GM21360 (cell line): ENCODE measurements at regions not wholly inside any gene's neighbourhood (a gene's known extent, or its start where the extent isn't known, plus 50 kb on each side); places are given as distances from the start of the nearest gene placed in this dataset.

Experiments
- ATAC-seq: cut with Tn5 transposase; IDR thresholded peaks from one replicate; pipeline ENCODE4 v1.9.1; 2021; ENCODE audit warnings: mild to moderate bottlenecking, moderate library complexity; ENCODE audit not compliant: unreplicated experiment

DNA sequence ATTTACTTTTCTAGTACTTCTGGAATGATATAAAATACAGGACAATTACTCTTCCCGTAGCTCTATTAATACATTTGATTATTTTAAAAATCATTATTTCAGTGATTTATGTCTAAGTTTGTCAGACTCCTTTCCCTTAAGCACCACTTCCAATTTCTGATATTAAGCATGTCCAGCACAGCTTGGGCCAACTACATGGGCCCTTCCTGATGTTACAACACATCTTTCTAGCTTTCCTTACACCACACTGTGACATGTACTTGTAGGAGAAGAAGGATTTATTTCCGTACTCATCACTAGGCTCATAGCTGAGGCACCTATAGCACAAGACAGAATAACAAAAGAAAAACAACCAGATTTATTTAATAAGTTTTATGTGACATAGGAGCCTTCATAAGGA is 134.8 kb upstream of the HNRNPA3 start:
- ATAC-seq, result no peak

GRCh38 chr2:177078416-177078815 is 134.2 kb upstream of the HNRNPA3 start:
- no peak for ATAC-seq

DNA sequence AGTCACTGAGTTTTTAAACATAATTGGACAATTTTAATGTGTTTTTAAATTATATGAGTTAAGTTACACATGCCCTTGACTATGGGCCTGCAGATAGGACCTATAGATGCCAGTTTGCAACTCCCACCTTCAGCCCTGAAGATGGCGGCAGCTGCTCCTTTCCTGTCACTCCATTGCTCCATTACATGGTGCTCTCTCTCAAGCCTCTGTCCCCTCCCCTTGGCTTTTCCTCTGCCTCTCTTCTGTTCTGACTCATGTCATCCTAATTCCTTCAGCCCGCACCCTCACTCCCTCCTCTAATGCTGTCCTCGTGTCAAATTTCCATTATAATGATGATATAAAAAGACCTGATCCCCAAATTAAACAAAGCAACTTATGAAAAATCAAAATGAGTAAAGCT is 133.7 kb upstream of the HNRNPA3 start:
- no peak for ATAC-seq

DNA sequence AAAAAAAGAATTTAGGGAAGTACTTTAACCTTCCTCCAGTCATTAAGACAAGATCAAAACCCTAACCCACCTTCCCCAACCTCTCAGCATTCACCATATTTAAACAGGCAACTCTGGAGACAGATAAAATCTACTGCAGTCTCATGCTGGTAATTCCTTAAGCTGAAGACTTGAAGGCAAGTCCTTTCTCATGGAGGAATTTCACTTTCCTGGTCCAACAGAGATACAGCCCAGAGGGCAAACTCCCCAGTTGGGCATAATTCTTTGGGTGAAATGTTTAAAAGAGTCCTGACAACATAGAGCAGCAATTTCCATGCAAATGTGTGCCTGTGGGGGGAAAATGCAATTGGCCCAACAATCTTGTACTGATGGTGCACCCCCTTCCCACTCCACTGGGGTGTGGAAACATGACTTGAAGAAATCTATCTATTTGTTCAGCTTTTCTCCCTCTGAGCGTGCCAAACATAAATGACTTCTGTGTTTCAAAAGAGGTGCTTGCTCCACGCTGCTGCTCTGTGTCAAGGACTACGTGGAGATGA is 131.8 kb upstream of the HNRNPA3 start:
- no peak for ATAC-seq

- no peak for ATAC-seq
These were observed 128.0 kb upstream of the HNRNPA3 start for GRCh38 chr2:177084607-177085006.

- ATAC-seq, result no peak
These were observed 124.1 kb upstream of the HNRNPA3 start for GRCh38 chr2:177088529-177088928.

- no peak for ATAC-seq
These were observed 121.6 kb upstream of the HNRNPA3 start for GRCh38 chr2:177090967-177091366.

- ATAC-seq, result no peak
These were observed 119.2 kb upstream of the HNRNPA3 start for GRCh38 chr2:177093371-177093770.

- ATAC-seq, result no peak
These were observed 114.5 kb upstream of the HNRNPA3 start for GRCh38 chr2:177098001-177098613.

DNA sequence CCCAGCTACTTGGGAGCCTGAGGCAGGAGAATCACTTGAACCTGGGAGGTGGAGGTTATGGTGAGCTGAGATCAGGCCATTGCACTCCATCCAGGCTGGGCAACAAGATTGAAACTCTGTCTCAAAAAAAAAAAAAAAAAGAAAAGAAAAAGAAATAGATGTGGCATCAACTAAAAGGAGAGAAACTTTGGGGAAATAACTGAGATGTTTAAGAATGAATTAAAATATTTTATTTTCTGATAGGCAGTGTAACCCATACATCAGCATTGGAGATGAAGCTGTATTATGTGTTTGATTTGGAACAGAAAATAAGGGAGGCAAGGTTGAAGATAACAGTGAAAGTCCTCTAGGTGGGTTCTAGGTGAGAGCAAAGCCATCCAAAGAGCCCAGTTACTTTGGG is 110.7 kb upstream of the HNRNPA3 start:
- ATAC-seq, result no peak

DNA sequence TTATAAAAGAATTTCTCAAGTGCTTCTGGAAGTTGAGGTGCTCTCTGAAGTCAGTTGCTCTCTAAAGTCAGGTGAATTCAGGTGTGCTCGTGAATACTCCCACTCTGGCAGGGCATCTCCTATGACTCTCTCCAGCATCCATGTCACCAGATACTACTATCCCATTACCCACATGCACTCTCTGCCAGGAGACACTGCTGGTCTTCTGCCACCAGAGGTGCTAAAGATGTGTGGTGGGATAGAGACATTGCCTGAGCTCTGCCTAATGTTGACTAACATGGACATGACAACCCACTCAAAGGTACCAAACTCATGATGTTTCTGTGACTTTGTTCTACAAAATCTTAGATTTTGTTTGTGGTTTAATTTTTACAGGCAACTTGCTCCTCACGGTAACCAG is 106.4 kb upstream of the HNRNPA3 start:
- ATAC-seq, result no peak

GRCh38 chr2:177108890-177109289 is 103.7 kb upstream of the HNRNPA3 start:
- ATAC-seq, result no peak

- ATAC-seq, result no peak
These were observed 97.9 kb upstream of the HNRNPA3 start for GRCh38 chr2:177114712-177115111.

DNA sequence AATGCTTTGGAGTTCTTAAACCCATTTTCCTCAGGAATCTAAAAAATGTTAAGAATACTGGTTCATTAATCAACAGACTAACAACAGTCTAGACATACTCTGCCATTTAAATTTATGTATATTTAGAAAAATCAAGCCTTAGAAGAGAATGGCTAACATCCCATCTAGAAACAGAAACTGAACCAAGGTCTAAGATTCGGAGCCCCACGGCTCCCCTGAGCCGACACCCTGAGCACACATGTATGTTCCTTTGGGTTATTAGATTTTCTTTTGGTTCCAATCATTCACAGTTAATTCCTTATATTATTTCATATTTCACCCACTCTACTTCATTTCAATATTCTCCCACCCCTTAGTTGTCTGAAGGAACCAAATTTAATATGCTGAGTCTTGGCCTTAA is 94.8 kb upstream of the HNRNPA3 start:
- no peak for ATAC-seq

- no peak for ATAC-seq
These were observed 94.0 kb upstream of the HNRNPA3 start for GRCh38 chr2:177118636-177119035.

DNA sequence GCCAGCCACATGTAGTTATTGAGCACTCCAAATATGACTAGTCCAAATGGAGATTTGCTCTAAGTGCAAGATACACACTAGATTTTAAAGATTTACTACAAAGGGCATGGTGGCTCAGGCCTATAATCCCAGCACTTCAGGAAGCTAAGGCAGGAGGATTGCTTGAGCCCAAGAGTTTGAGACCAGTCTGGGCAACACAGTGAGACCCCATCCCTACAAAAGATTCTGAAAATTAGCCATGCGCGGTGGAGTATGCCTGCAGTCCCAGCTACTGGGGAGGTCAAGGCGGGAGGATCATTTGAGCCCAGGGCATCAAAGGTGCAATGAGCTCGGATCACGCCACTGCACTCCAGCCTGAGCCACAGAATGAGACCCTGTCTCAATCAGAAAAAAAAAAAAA is 93.5 kb upstream of the HNRNPA3 start:
- ATAC-seq, result no peak

DNA sequence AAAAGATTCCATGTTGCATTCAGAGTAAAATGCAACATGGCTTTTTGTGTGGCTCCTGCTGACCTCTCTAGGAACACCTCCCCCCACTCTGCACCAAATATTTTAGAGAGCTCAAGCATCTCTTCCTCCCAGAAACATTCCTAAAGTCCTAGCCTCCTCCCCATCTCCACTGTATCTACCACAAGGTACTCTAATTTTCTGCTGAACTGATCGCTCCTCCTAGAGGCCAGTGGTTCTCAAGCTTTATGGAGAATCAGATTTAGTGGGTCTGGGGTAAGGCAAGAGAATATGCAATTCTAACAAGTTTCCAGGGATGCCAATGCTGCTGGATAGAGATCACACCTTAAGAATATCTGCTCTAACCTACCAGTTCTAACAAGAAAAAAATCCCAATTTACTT is 89.5 kb upstream of the HNRNPA3 start:
- ATAC-seq, result no peak

DNA sequence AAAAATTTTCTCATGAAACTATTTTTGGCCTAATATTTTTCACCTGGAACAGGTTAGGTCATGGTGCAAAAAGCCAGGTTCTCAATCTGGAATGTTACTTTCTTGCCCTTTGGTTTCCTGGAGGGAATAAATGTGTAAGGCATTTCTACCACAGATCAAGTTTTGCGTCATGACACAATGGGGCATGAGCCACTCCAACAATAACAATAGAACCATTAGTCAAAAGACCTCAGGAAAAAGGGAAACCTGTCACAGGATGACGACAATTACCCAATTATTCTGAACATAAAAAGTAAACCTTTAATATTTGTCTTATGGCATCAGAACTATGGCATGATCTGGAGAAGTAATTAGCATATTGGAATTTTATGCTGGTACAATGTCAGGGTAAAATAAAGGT is 88.2 kb upstream of the HNRNPA3 start:
- no peak for ATAC-seq

DNA sequence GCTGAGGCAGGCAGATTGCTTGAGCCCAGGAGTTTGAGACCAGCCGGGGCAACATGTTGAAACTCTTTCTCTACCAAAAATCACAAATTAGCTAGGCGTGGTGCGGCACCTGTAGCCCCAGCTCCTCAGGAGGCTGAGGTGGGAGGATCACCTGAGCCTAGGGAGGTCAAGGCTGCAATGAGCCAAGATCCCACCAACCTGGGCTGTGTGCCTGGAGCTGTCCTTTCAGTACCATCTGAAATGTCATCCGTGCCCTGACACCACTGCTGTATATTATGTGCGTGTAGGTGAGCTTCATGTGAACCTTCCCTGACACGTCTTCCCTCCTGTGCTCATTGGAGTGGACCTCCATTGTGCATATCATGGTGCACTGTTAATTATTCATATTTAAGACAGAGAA is 84.8 kb upstream of the HNRNPA3 start:
- ATAC-seq, result no peak

- no peak for ATAC-seq
These were observed 83.0 kb upstream of the HNRNPA3 start for GRCh38 chr2:177129610-177130009.

GRCh38 chr2:177131858-177132257 is 80.7 kb upstream of the HNRNPA3 start:
- no peak for ATAC-seq

- ATAC-seq, result no peak
These were observed 73.8 kb upstream of the HNRNPA3 start for GRCh38 chr2:177138823-177139222.

- no peak for ATAC-seq
These were observed 70.7 kb upstream of the HNRNPA3 start for GRCh38 chr2:177141866-177142265.
